Liver (tissue), 8 donors: ENCODE measurements at regions not wholly inside any gene's neighbourhood (a gene's known extent, or its start where the extent isn't known, plus 50 kb on each side); places are given as distances from the start of the nearest gene placed in this dataset.

Source experiments
- DNase-seq: peaks from one replicate; pipeline ENCODE4 v3.0.0-alpha.2; 2017; ENCODE audit warnings: low spot score
- H3K27ac ChIP-seq, 2 donors: one replicate each; pipeline ENCODE4 v1.7.0; 2013; ENCODE audit warnings: inconsistent platforms in 2 of 2, low read length in 2 of 2, control low read depth in 1 of 2, low read depth in 1 of 2, mild to moderate bottlenecking in 1 of 2
- H3K27me3 ChIP-seq, 4 donors: one replicate each; pipeline versions ENCODE4 v1.6.1 to v1.7.0; 2013; ENCODE audit warnings: low read length in 3 of 4, inconsistent platforms in 1 of 4, mild to moderate bottlenecking in 1 of 4, moderate library complexity in 1 of 4; ENCODE audit not compliant: control insufficient read depth in 4 of 4, insufficient read depth in 4 of 4
- H3K36me3 ChIP-seq, 4 donors: one replicate each; pipeline versions ENCODE4 v1.6.1 to v1.7.0; 2013; ENCODE audit warnings: low read length in 3 of 4, mild to moderate bottlenecking in 3 of 4, low read depth in 1 of 4, moderate library complexity in 1 of 4; ENCODE audit not compliant: control insufficient read depth in 4 of 4, insufficient read depth in 3 of 4
- H3K4me1 ChIP-seq, 4 donors: one replicate each; pipeline versions ENCODE4 v1.6.1 to v1.7.0; 2013; ENCODE audit warnings: low read length in 3 of 4, mild to moderate bottlenecking in 3 of 4, moderate library complexity in 1 of 4; ENCODE audit not compliant: control insufficient read depth in 4 of 4, insufficient read depth in 4 of 4
- H3K4me3 ChIP-seq, 3 donors: one replicate each; pipeline versions ENCODE4 v1.6.1 to v1.7.0; 2013; ENCODE audit warnings: low read length in 3 of 3, control low read depth in 1 of 3, low read depth in 1 of 3, mild to moderate bottlenecking in 1 of 3
- H3K9ac ChIP-seq, 2 donors: one replicate each; pipeline ENCODE4 v1.7.0; 2013; ENCODE audit warnings: low read length in 2 of 2, mild to moderate bottlenecking in 2 of 2, moderate library complexity in 2 of 2, control low read depth in 1 of 2, low read depth in 1 of 2
- H3K9me3 ChIP-seq, 4 donors: one replicate each; pipeline versions ENCODE4 v1.6.1 to v1.7.0; 2013; ENCODE audit warnings: low read length in 3 of 4; ENCODE audit not compliant: control insufficient read depth in 4 of 4
- ATF3 ChIP-seq: IDR thresholded peaks from 2 replicates; pipeline ENCODE4 v1.6.1; 2016; ENCODE audit warnings: antibody characterized with exemption
- EGR1 ChIP-seq, 2 donors: IDR thresholded peaks; 2 replicates each; pipeline ENCODE4 v1.6.1; 2016 to 2018; ENCODE audit warnings: antibody characterized with exemption in 2 of 2, low read depth in 2 of 2
- FOXA1 ChIP-seq: IDR thresholded peaks from 2 replicates; pipeline ENCODE4 v1.6.1; 2016; ENCODE audit warnings: antibody characterized with exemption
- FOXA2 ChIP-seq: IDR thresholded peaks from 2 replicates; pipeline ENCODE4 v1.6.1; 2016; ENCODE audit warnings: antibody characterized with exemption
- GABPA ChIP-seq, 2 donors: IDR thresholded peaks in 1 of 2; conservative IDR thresholded peaks in 1 of 2; 2 replicates each; pipeline ENCODE4 v1.6.1; 2016; ENCODE audit warnings: antibody characterized with exemption in 2 of 2, mild to moderate bottlenecking in 1 of 2, moderate library complexity in 1 of 2
- HNF4A ChIP-seq, 2 donors: conservative IDR thresholded peaks; 2 replicates each; pipeline ENCODE4 v1.6.1; 2016; ENCODE audit warnings: antibody characterized with exemption in 2 of 2, mild to moderate bottlenecking in 2 of 2
- HNF4G ChIP-seq: IDR thresholded peaks from 2 replicates; pipeline ENCODE4 v1.6.1; 2016; ENCODE audit warnings: antibody characterized with exemption
- JUND ChIP-seq, 2 donors: IDR thresholded peaks; 2 replicates each; pipeline ENCODE4 v1.6.1; 2016; ENCODE audit warnings: antibody characterized with exemption in 2 of 2
- MAX ChIP-seq: IDR thresholded peaks from 2 replicates; pipeline ENCODE4 v1.6.1; 2016; ENCODE audit warnings: antibody characterized with exemption
- NR2F2 ChIP-seq: IDR thresholded peaks from 2 replicates; pipeline ENCODE4 v1.6.1; 2016; ENCODE audit warnings: antibody characterized with exemption
- RAD21 ChIP-seq, 2 donors: IDR thresholded peaks; 2 replicates each; pipeline ENCODE4 v1.6.1; 2016; ENCODE audit warnings: antibody characterized with exemption in 2 of 2, mild to moderate bottlenecking in 2 of 2
- REST ChIP-seq: IDR thresholded peaks from 2 replicates; pipeline ENCODE4 v1.6.1; 2016; ENCODE audit warnings: antibody characterized with exemption, mild to moderate bottlenecking
- RXRA ChIP-seq, 2 donors: IDR thresholded peaks; 2 replicates each; pipeline ENCODE4 v1.6.1; 2017 to 2018; ENCODE audit warnings: antibody characterized with exemption in 2 of 2, mild to moderate bottlenecking in 1 of 2
- SP1 ChIP-seq: IDR thresholded peaks from 2 replicates; pipeline ENCODE4 v1.6.1; 2018; ENCODE audit warnings: antibody characterized with exemption, mild to moderate bottlenecking
- TAF1 ChIP-seq: conservative IDR thresholded peaks from 2 replicates; pipeline ENCODE4 v1.6.1; 2016; ENCODE audit warnings: antibody characterized with exemption, mild to moderate bottlenecking
- YY1 ChIP-seq: IDR thresholded peaks from 2 replicates; pipeline ENCODE4 v1.6.1; 2016; ENCODE audit warnings: antibody characterized with exemption, mild to moderate bottlenecking
- ZBTB33 ChIP-seq: IDR thresholded peaks from 2 replicates; pipeline ENCODE4 v1.6.1; 2016; ENCODE audit warnings: antibody characterized with exemption
- WGBS: extraction: QIAGEN DNeasy Blood & Tissue Kit; methylation state at CpG from one replicate; pipeline ENCODE4 v1.1.7; 2013; 5-methylcytosine and 5-hydroxymethylcytosine counted together
- TF ChIP-seq, protein P1 (sequence below): fragments of 150-350 bp; IDR thresholded peaks from 2 replicates; pipeline ENCODE4 v1.5.1; 2017; ENCODE audit warnings: improper control_type of control experiment, low read depth, low read length; ENCODE audit not compliant: missing input control
- donor health status: healthy.
- donor health status: healthy.
- donor health status: healthy.
- donor health status: healthy.
- donor health status: healthy.

DNA sequence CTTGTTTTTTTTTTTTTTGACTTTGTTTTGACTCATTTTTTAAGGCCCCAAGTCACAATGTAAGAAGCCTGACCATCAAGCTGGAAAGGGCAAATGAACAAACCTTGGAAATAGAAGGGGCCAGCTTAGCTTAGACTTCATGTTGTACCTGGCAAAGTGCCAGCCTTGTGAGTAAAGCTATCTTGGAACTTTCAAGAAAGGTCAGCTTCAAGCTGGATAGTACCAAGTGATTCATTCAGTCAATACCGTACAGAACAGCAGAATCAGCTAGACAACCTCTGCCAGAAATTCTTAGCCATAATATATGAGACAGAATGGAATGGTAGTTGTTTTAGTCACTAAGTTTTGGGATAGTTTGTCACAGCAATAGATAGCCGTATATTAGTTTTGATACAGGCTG lies 1492.2 kb upstream of the TENM3 start:
- no peak for DNase-seq
- WGBS = 79% methylated on average over 2 of the region's 2 CpGs
- no peaks in the 10 kb centered on the region for H3K4me1 ChIP-seq
- no peak overlapping the region for H3K4me3 ChIP-seq
- H3K9me3 ChIP-seq = no peaks in the 10 kb centered on the region
- TF ChIP-seq JUND (IDR thresholded peaks at IDR 0.05) (no peak), RAD21 (IDR thresholded peaks at IDR 0.05) (no peak), NR2F2 (no peak), ZBTB33 (no peak), TAF1 (no peak), FOXA1 (no peak), FOXA2 (no peak), SP1 (no peak), GABPA (IDR thresholded peaks at IDR 0.05 in 1 of 2, conservative IDR thresholded peaks at IDR 0.05 in 1 of 2) (no peak), ATF3 (no peak), YY1 (no peak), EGR1 (IDR thresholded peaks at IDR 0.05; ENCODE audit: low read depth in 2 of 2) (no peak), HNF4A (conservative IDR thresholded peaks at IDR 0.05) (no peak), RXRA (IDR thresholded peaks at IDR 0.05) (no peak), REST (no peak), HNF4G (no peak), MAX (no peak)
- TF ChIP-seq, protein P1, sequence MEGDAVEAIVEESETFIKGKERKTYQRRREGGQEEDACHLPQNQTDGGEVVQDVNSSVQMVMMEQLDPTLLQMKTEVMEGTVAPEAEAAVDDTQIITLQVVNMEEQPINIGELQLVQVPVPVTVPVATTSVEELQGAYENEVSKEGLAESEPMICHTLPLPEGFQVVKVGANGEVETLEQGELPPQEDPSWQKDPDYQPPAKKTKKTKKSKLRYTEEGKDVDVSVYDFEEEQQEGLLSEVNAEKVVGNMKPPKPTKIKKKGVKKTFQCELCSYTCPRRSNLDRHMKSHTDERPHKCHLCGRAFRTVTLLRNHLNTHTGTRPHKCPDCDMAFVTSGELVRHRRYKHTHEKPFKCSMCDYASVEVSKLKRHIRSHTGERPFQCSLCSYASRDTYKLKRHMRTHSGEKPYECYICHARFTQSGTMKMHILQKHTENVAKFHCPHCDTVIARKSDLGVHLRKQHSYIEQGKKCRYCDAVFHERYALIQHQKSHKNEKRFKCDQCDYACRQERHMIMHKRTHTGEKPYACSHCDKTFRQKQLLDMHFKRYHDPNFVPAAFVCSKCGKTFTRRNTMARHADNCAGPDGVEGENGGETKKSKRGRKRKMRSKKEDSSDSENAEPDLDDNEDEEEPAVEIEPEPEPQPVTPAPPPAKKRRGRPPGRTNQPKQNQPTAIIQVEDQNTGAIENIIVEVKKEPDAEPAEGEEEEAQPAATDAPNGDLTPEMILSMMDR = no peak
- H3K36me3 ChIP-seq = no peaks in the 10 kb centered on the region
- no peak overlapping the region for H3K9ac ChIP-seq
- no peak overlapping the region for H3K27ac ChIP-seq
- no peaks in the 10 kb centered on the region for H3K27me3 ChIP-seq

DNA sequence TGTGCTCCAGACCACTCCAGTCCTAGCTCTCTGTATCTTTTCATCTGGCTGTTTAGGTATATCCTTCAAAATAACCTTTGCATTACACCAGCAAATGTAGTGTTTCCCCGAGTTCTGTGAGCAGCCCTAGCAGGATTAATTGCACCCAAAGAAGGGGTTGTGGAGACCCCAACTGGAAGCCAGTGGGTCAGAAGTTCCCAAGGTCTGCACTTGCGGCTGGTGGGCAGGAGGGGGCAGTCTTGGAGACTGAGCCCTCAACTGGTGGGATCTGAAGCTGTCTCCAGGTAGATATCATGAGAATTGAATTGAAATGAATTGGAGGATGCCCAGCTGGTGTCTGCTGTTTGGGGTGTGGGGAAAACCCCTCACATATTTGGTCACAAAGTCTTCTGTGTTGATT lies 1485.3 kb upstream of the TENM3 start:
- Histone ChIP-seq H3K9ac (no peak overlapping the region), H3K36me3 (no peaks in the 10 kb centered on the region), H3K27me3 (no peaks in the 10 kb centered on the region), H3K27ac (no peak overlapping the region), H3K9me3 (no peaks in the 10 kb centered on the region), H3K4me1 (no peaks in the 10 kb centered on the region), H3K4me3 (no peak overlapping the region)
- DNase-seq = no peak
- 68% methylated on average over 2 of the region's 2 CpGs for WGBS
- TF ChIP-seq FOXA1 (no peak), JUND (IDR thresholded peaks at IDR 0.05) (no peak), ZBTB33 (no peak), MAX (no peak), TAF1 (no peak), NR2F2 (no peak), YY1 (no peak), EGR1 (IDR thresholded peaks at IDR 0.05; ENCODE audit: low read depth in 2 of 2) (no peak), HNF4A (conservative IDR thresholded peaks at IDR 0.05) (no peak), REST (no peak), RAD21 (IDR thresholded peaks at IDR 0.05) (no peak), ATF3 (no peak)
